Liver (tissue), 7 donors: ENCODE measurements at regions not wholly inside any gene's neighbourhood (a gene's known extent, or its start where the extent isn't known, plus 50 kb on each side); places are given as distances from the start of the nearest gene placed in this dataset.

ENCODE experiments used
- DNase-seq: peaks from one replicate; pipeline ENCODE4 v3.0.0-alpha.2; 2017; ENCODE audit warnings: low spot score
- H3K27ac ChIP-seq, 2 donors: one replicate each; pipeline ENCODE4 v1.7.0; 2013; ENCODE audit warnings: inconsistent platforms in 2 of 2, low read length in 2 of 2, control low read depth in 1 of 2, low read depth in 1 of 2, mild to moderate bottlenecking in 1 of 2
- H3K27me3 ChIP-seq, 4 donors: one replicate each; pipeline versions ENCODE4 v1.6.1 to v1.7.0; 2013; ENCODE audit warnings: low read length in 3 of 4, inconsistent platforms in 1 of 4, mild to moderate bottlenecking in 1 of 4, moderate library complexity in 1 of 4; ENCODE audit not compliant: control insufficient read depth in 4 of 4, insufficient read depth in 4 of 4
- H3K36me3 ChIP-seq, 4 donors: one replicate each; pipeline versions ENCODE4 v1.6.1 to v1.7.0; 2013; ENCODE audit warnings: low read length in 3 of 4, mild to moderate bottlenecking in 3 of 4, low read depth in 1 of 4, moderate library complexity in 1 of 4; ENCODE audit not compliant: control insufficient read depth in 4 of 4, insufficient read depth in 3 of 4
- H3K4me1 ChIP-seq, 4 donors: one replicate each; pipeline versions ENCODE4 v1.6.1 to v1.7.0; 2013; ENCODE audit warnings: low read length in 3 of 4, mild to moderate bottlenecking in 3 of 4, moderate library complexity in 1 of 4; ENCODE audit not compliant: control insufficient read depth in 4 of 4, insufficient read depth in 4 of 4
- H3K4me3 ChIP-seq, 3 donors: one replicate each; pipeline versions ENCODE4 v1.6.1 to v1.7.0; 2013; ENCODE audit warnings: low read length in 3 of 3, control low read depth in 1 of 3, low read depth in 1 of 3, mild to moderate bottlenecking in 1 of 3
- H3K9ac ChIP-seq, 2 donors: one replicate each; pipeline ENCODE4 v1.7.0; 2013; ENCODE audit warnings: low read length in 2 of 2, mild to moderate bottlenecking in 2 of 2, moderate library complexity in 2 of 2, control low read depth in 1 of 2, low read depth in 1 of 2
- H3K9me3 ChIP-seq, 4 donors: one replicate each; pipeline versions ENCODE4 v1.6.1 to v1.7.0; 2013; ENCODE audit warnings: low read length in 3 of 4; ENCODE audit not compliant: control insufficient read depth in 4 of 4
- EGR1 ChIP-seq, 2 donors: IDR thresholded peaks; 2 replicates each; pipeline ENCODE4 v1.6.1; 2016 to 2018; ENCODE audit warnings: antibody characterized with exemption in 2 of 2, low read depth in 2 of 2
- FOXA1 ChIP-seq: IDR thresholded peaks from 2 replicates; pipeline ENCODE4 v1.6.1; 2016; ENCODE audit warnings: antibody characterized with exemption
- FOXA2 ChIP-seq: IDR thresholded peaks from 2 replicates; pipeline ENCODE4 v1.6.1; 2016; ENCODE audit warnings: antibody characterized with exemption
- GABPA ChIP-seq, 2 donors: IDR thresholded peaks in 1 of 2; conservative IDR thresholded peaks in 1 of 2; 2 replicates each; pipeline ENCODE4 v1.6.1; 2016; ENCODE audit warnings: antibody characterized with exemption in 2 of 2, mild to moderate bottlenecking in 1 of 2, moderate library complexity in 1 of 2
- HNF4G ChIP-seq: IDR thresholded peaks from 2 replicates; pipeline ENCODE4 v1.6.1; 2016; ENCODE audit warnings: antibody characterized with exemption
- JUND ChIP-seq, 2 donors: IDR thresholded peaks; 2 replicates each; pipeline ENCODE4 v1.6.1; 2016; ENCODE audit warnings: antibody characterized with exemption in 2 of 2
- NR2F2 ChIP-seq: IDR thresholded peaks from 2 replicates; pipeline ENCODE4 v1.6.1; 2016; ENCODE audit warnings: antibody characterized with exemption
- RAD21 ChIP-seq, 2 donors: IDR thresholded peaks; 2 replicates each; pipeline ENCODE4 v1.6.1; 2016; ENCODE audit warnings: antibody characterized with exemption in 2 of 2, mild to moderate bottlenecking in 2 of 2
- RXRA ChIP-seq, 2 donors: IDR thresholded peaks; 2 replicates each; pipeline ENCODE4 v1.6.1; 2017 to 2018; ENCODE audit warnings: antibody characterized with exemption in 2 of 2, mild to moderate bottlenecking in 1 of 2
- TAF1 ChIP-seq: conservative IDR thresholded peaks from 2 replicates; pipeline ENCODE4 v1.6.1; 2016; ENCODE audit warnings: antibody characterized with exemption, mild to moderate bottlenecking
- YY1 ChIP-seq: IDR thresholded peaks from 2 replicates; pipeline ENCODE4 v1.6.1; 2016; ENCODE audit warnings: antibody characterized with exemption, mild to moderate bottlenecking
- WGBS: extraction: QIAGEN DNeasy Blood & Tissue Kit; methylation state at CpG from one replicate; pipeline ENCODE4 v1.1.7; 2013; 5-methylcytosine and 5-hydroxymethylcytosine counted together
- TF ChIP-seq, protein P1 (sequence below): IDR thresholded peaks from 2 replicates; pipeline ENCODE4 v1.6.1; 2016; ENCODE audit warnings: antibody characterized with exemption, mild to moderate bottlenecking
- TF ChIP-seq, protein P2 (sequence below): IDR thresholded peaks from 2 replicates; pipeline ENCODE4 v1.6.1; 2016; ENCODE audit warnings: antibody characterized with exemption
- TF ChIP-seq, protein P3 (sequence below): IDR thresholded peaks from 2 replicates; pipeline ENCODE4 v1.6.1; 2016; ENCODE audit warnings: antibody characterized with exemption
- TF ChIP-seq, protein P4 (sequence below): IDR thresholded peaks from 2 replicates; pipeline ENCODE4 v1.6.1; 2016; ENCODE audit warnings: antibody characterized with exemption
- donor health status: healthy.
- donor health status: healthy.
- donor health status: healthy.
- donor health status: healthy.

DNA sequence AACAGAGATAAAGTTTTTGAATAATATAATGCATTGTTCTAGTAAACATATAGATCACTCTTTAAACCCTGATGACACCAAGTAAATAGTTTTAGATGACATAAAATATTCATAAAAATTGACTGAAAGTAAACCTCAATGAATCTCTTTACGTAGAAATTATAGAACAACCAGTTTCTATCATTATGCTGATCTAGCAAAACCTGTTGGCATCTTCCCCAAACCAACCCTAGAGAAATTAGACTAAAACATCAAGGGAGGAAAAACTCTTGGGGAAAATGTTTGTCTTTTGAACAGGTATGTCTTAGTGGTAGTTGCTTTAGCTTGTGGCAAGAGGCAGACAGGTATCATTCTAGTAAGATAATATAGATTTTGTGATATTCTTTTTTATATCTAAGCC, 747.0 kb upstream of the CDH6 start:
- H3K4me3 ChIP-seq = no peak overlapping the region
- WGBS = 82% methylated on average over 1 of the region's 1 CpG

DNA sequence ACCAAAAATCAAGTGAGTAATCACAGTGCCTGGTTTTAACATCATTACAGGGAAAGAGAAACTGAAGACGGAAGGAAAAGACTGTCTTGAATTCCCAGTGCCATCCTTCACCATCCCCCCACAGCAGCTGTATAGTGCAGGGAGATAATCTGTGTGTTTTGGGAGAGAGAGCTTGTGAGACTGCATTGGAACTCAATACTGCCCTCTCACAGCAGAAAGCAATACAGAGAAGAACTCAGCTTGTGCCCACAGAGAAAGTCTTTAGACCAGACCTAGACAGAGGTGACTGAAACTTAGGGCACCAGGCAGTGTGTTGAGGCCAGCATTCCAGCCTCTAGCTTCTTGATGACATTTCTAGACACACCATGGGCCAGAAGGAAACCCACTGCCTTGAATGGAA, 754.7 kb upstream of the CDH6 start:
- H3K27ac ChIP-seq = no peak overlapping the region
- TF ChIP-seq, protein P1, sequence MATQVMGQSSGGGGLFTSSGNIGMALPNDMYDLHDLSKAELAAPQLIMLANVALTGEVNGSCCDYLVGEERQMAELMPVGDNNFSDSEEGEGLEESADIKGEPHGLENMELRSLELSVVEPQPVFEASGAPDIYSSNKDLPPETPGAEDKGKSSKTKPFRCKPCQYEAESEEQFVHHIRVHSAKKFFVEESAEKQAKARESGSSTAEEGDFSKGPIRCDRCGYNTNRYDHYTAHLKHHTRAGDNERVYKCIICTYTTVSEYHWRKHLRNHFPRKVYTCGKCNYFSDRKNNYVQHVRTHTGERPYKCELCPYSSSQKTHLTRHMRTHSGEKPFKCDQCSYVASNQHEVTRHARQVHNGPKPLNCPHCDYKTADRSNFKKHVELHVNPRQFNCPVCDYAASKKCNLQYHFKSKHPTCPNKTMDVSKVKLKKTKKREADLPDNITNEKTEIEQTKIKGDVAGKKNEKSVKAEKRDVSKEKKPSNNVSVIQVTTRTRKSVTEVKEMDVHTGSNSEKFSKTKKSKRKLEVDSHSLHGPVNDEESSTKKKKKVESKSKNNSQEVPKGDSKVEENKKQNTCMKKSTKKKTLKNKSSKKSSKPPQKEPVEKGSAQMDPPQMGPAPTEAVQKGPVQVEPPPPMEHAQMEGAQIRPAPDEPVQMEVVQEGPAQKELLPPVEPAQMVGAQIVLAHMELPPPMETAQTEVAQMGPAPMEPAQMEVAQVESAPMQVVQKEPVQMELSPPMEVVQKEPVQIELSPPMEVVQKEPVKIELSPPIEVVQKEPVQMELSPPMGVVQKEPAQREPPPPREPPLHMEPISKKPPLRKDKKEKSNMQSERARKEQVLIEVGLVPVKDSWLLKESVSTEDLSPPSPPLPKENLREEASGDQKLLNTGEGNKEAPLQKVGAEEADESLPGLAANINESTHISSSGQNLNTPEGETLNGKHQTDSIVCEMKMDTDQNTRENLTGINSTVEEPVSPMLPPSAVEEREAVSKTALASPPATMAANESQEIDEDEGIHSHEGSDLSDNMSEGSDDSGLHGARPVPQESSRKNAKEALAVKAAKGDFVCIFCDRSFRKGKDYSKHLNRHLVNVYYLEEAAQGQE = no peak
- TF ChIP-seq, protein P2, sequence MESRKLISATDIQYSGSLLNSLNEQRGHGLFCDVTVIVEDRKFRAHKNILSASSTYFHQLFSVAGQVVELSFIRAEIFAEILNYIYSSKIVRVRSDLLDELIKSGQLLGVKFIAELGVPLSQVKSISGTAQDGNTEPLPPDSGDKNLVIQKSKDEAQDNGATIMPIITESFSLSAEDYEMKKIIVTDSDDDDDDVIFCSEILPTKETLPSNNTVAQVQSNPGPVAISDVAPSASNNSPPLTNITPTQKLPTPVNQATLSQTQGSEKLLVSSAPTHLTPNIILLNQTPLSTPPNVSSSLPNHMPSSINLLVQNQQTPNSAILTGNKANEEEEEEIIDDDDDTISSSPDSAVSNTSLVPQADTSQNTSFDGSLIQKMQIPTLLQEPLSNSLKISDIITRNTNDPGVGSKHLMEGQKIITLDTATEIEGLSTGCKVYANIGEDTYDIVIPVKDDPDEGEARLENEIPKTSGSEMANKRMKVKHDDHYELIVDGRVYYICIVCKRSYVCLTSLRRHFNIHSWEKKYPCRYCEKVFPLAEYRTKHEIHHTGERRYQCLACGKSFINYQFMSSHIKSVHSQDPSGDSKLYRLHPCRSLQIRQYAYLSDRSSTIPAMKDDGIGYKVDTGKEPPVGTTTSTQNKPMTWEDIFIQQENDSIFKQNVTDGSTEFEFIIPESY = no peak
- TF ChIP-seq FOXA2 (no peak), FOXA1 (no peak), YY1 (no peak), RAD21 (IDR thresholded peaks at IDR 0.05) (no peak), HNF4G (no peak), GABPA (IDR thresholded peaks at IDR 0.05 in 1 of 2, conservative IDR thresholded peaks at IDR 0.05 in 1 of 2) (no peak), TAF1 (no peak), JUND (IDR thresholded peaks at IDR 0.05) (no peak)
- TF ChIP-seq, protein P3, sequence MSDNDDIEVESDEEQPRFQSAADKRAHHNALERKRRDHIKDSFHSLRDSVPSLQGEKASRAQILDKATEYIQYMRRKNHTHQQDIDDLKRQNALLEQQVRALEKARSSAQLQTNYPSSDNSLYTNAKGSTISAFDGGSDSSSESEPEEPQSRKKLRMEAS = no peak
- peaks cover 0 to 3% (median 0%) of the 10 kb centered on the region in 4 donors for H3K9me3 ChIP-seq
- no peak for DNase-seq
- no peaks in the 10 kb centered on the region for H3K36me3 ChIP-seq
- H3K9ac ChIP-seq = no peak overlapping the region
- no peaks in the 10 kb centered on the region for H3K4me1 ChIP-seq
- 64% methylated on average over 1 of the region's 1 CpG for WGBS
- H3K4me3 ChIP-seq = no peak overlapping the region
- no peaks in the 10 kb centered on the region for H3K27me3 ChIP-seq

More for the DNA sequence above, 747.0 kb upstream of the CDH6 start:
- Histone ChIP-seq H3K4me1 (no peaks in the 10 kb centered on the region), H3K27me3 (no peaks in the 10 kb centered on the region), H3K27ac (no peak overlapping the region), H3K9ac (no peak overlapping the region), H3K9me3 (no peaks in the 10 kb centered on the region), H3K36me3 (no peaks in the 10 kb centered on the region)
- DNase-seq = no peak
- TF ChIP-seq, protein P4, sequence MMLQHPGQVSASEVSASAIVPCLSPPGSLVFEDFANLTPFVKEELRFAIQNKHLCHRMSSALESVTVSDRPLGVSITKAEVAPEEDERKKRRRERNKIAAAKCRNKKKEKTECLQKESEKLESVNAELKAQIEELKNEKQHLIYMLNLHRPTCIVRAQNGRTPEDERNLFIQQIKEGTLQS = no peak
- TF ChIP-seq GABPA (IDR thresholded peaks at IDR 0.05 in 1 of 2, conservative IDR thresholded peaks at IDR 0.05 in 1 of 2) (no peak), JUND (IDR thresholded peaks at IDR 0.05) (no peak)

DNA sequence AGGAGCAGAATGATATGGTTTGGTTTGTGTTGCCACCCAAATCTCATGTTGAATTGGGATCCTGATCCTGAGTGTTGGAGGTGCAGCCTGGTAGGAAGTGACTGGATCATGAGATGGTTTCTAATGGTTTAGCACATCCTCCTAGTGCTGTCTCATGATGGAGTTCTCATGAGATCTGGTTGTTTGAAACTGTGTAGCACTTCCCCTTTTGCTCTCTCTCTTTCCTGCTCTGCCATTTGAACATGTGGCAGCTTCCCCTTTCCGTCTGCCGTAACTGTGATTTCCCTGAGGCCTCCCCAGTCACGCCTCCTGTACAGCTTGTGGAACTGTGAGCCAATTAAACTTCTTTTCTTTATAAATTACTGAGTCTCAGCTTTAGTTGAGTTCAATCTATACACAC, 756.8 kb upstream of the CDH6 start:
- H3K4me3 ChIP-seq = no peak overlapping the region
- no peak for DNase-seq
- H3K4me1 ChIP-seq = no peaks in the 10 kb centered on the region
- no peak overlapping the region for H3K9ac ChIP-seq
- H3K27ac ChIP-seq = no peak overlapping the region
- H3K27me3 ChIP-seq = no peaks in the 10 kb centered on the region
- H3K9me3 ChIP-seq = peaks cover 0 to 3% (median 0%) of the 10 kb centered on the region in 4 donors
- 78% methylated on average over 3 of the region's 3 CpGs for WGBS
- H3K36me3 ChIP-seq = no peaks in the 10 kb centered on the region
- TF ChIP-seq NR2F2 = no peak
- no peak for TF ChIP-seq GABPA (IDR thresholded peaks at IDR 0.05 in 1 of 2, conservative IDR thresholded peaks at IDR 0.05 in 1 of 2)
- TF ChIP-seq, protein P3 = no peak
- no peak for TF ChIP-seq FOXA1
- TF ChIP-seq TAF1 = no peak
- TF ChIP-seq, protein P1 = no peak
- TF ChIP-seq JUND (IDR thresholded peaks at IDR 0.05) = no peak
- TF ChIP-seq, protein P4 = no peak
- no peak for TF ChIP-seq YY1
- TF ChIP-seq RXRA (IDR thresholded peaks at IDR 0.05) = no peak
- no peak for TF ChIP-seq FOXA2
- TF ChIP-seq EGR1 (IDR thresholded peaks at IDR 0.05; ENCODE audit: low read depth in 2 of 2) = no peak
